Peyer's patch (tissue), 4 donors: ENCODE measurements at regions not wholly inside any gene's neighbourhood (a gene's known extent, or its start where the extent isn't known, plus 50 kb on each side); places are given as distances from the start of the nearest gene placed in this dataset.

Experiments
- CTCF ChIP-seq, 6 experiments: fragments of 450-650 bp in 4 of 6; fragments of 200-600 bp in 2 of 6; sonication (generic) in 1 of 6; IDR thresholded peaks; one replicate each; pipeline ENCODE4 v1.5.1; 2017 to 2019; ENCODE audit warnings: antibody characterized with exemption in 6 of 6, mild to moderate bottlenecking in 3 of 6, moderate library complexity in 1 of 6
- POLR2A ChIP-seq, 2 donors: fragments of 450-650 bp; IDR thresholded peaks; one replicate each; pipeline ENCODE4 v1.5.1; 2017; ENCODE audit warnings: antibody characterized with exemption in 2 of 2, mild to moderate bottlenecking in 2 of 2, moderate library complexity in 2 of 2

- TF ChIP-seq CTCF (IDR thresholded peaks at IDR 0.05) (no peak), POLR2A (IDR thresholded peaks at IDR 0.05) (no peak)
These were observed 374.8 kb upstream of the SLCO3A1 start for GRCh38 chr15:91478717-91479191.
